Nephron progenitor cell (in vitro differentiated cells): ENCODE measurements at regions not wholly inside any gene's neighbourhood (a gene's known extent, or its start where the extent isn't known, plus 50 kb on each side); places are given as distances from the start of the nearest gene placed in this dataset.

Source experiments
- DNase-seq: peaks from one replicate; pipeline ENCODE4 v3.0.0; 2021
- H3K27ac Mint-ChIP-seq: 2 replicates; pipeline ENCODE4 v1.8.0; 2021; ENCODE audit warnings: mild to moderate bottlenecking, moderate library complexity, mixed read lengths
- H3K27me3 Mint-ChIP-seq: 2 replicates; pipeline ENCODE4 v1.8.0; 2021; ENCODE audit warnings: mild to moderate bottlenecking, low read depth, mixed read lengths; ENCODE audit not compliant: poor library complexity
- H3K36me3 Mint-ChIP-seq: 2 replicates; pipeline ENCODE4 v1.8.0; 2021; ENCODE audit warnings: low read depth, mixed read lengths
- H3K4me1 Mint-ChIP-seq: 2 replicates; pipeline ENCODE4 v1.8.0; 2021; ENCODE audit warnings: mixed read lengths
- H3K4me3 Mint-ChIP-seq: 2 replicates; pipeline ENCODE4 v1.8.0; 2021; ENCODE audit warnings: mild to moderate bottlenecking, moderate library complexity, mixed read lengths
- H3K9me3 Mint-ChIP-seq: 2 replicates; pipeline ENCODE4 v1.8.0; 2021; ENCODE audit warnings: mild to moderate bottlenecking, moderate library complexity, mixed read lengths
- TF ChIP-seq, protein P1 (sequence below): fragments of 200-600 bp; sonication (generic); IDR thresholded peaks from 2 replicates; pipeline ENCODE4 v1.5.0; 2021; ENCODE audit warnings: antibody characterized with exemption

DNA sequence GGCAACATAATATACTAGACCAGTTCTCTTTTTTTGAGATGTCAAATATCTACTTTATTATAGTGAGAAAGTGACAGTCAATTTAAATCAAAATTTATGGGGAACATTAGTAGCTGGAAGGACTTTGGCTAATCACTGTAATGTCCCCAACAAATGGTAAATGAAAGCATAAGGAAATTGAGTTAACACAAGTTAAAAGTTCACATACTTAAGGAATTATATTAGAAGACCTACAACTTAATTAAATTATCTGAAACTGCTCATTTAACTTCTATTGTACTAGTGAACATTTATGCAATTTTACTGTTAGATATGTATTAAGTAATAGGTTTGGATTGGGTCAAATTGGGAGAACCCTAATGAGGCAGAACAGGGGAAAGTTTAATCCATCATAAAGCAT is 160.3 kb upstream of the TENM3 start:
- Mint-ChIP-seq H3K9me3 (no peaks in the 10 kb centered on the region), H3K27me3 (peaks cover 5% of the 10 kb centered on the region), H3K27ac (no peak overlapping the region), H3K4me3 (no peak overlapping the region), H3K36me3 (no peaks in the 10 kb centered on the region), H3K4me1 (peaks cover 31% of the 10 kb centered on the region)
- no peak for DNase-seq
- TF ChIP-seq, protein P1, sequence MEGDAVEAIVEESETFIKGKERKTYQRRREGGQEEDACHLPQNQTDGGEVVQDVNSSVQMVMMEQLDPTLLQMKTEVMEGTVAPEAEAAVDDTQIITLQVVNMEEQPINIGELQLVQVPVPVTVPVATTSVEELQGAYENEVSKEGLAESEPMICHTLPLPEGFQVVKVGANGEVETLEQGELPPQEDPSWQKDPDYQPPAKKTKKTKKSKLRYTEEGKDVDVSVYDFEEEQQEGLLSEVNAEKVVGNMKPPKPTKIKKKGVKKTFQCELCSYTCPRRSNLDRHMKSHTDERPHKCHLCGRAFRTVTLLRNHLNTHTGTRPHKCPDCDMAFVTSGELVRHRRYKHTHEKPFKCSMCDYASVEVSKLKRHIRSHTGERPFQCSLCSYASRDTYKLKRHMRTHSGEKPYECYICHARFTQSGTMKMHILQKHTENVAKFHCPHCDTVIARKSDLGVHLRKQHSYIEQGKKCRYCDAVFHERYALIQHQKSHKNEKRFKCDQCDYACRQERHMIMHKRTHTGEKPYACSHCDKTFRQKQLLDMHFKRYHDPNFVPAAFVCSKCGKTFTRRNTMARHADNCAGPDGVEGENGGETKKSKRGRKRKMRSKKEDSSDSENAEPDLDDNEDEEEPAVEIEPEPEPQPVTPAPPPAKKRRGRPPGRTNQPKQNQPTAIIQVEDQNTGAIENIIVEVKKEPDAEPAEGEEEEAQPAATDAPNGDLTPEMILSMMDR: no peak

DNA sequence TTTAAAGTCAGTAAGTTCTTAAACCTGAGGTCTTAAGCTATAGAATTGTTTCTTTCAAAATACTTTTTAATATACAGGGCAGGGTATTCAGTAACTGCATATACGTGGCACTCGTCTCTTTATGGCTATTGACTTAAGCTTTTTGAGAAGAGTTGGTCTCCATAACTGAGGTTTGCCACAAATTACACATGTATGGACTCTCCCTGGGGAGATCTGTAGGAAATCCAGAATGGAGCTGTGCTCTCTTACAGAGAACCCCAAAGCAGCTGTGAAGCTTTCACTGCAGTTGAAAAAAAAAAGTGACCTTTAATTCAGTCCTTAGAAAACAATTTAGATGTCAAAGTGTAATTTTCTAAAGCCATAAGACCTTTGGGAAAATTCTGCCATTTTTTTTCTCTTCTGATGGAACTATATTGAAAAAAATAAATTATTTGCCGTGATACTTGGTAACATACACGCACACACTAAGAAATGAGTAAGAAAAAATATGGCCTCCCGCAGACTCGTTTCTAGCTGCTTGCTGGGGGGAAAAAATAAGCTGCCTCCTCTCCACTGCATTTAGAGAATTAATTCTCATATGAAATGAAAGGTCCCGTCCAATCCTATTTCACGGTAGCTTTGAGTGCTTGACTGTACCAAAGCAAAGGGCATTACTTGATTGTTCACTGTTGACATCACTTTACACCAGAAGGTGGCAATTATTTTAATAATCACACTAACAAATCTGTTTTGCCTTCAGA is 159.4 kb upstream of the TENM3 start:
- Mint-ChIP-seq H3K9me3 (no peaks in the 10 kb centered on the region), H3K4me3 (no peak overlapping the region), H3K36me3 (no peaks in the 10 kb centered on the region), H3K27me3 (peaks cover 5% of the 10 kb centered on the region), H3K4me1 (peaks cover 26% of the 10 kb centered on the region), H3K27ac (no peak overlapping the region)
- DNase-seq: no peak
- TF ChIP-seq, protein P1: no peak

DNA sequence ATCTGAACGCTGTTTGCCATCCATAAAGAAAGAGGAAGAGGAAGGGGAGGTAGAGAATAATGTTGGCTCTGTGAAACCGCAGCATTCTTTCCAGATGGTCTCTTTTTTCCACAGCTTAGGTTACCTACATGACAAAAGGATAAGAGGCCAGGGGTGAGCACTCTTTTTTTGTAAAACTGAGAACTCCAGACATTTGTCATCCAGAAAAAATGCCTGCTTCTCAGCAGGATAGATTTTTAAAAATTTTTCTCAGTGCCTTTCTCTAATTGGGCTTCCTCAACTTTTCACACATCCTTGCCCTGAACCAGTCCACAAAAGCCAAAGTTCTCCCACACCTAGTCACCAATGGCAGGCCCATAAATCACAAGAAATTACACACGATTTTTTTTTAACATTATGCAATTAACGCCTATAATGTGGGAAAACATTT is 158.1 kb upstream of the TENM3 start:
- H3K4me1 Mint-ChIP-seq: peaks cover 25% of the 10 kb centered on the region
- H3K27ac Mint-ChIP-seq: peak overlapping the region; percentile 64
- no peak overlapping the region for H3K4me3 Mint-ChIP-seq
- H3K36me3 Mint-ChIP-seq: no peaks in the 10 kb centered on the region
- TF ChIP-seq, protein P1: no peak
- peaks cover 5% of the 10 kb centered on the region for H3K27me3 Mint-ChIP-seq
- H3K9me3 Mint-ChIP-seq: no peaks in the 10 kb centered on the region
- no peak for DNase-seq

DNA sequence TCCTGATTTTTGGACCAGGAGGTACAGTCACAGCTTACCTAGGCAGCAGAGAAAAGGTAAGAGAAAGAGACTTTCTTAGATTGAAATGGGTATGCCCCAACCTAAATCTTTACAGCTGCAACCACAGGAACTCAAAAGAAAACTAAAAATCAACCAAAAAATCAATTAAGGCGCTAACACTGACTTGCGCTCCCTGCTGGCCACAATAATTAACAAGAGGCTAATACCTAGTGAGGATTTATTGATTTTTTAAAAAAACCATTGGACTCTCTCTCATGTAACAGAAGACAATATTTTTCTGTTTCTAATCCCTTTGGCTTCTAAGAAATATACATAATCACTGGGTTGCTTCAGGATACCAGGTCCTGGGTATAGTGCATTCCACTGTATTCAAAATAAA is 153.9 kb upstream of the TENM3 start:
- DNase-seq: peak; percentile 11
- H3K4me3 Mint-ChIP-seq: no peak overlapping the region
- no peak overlapping the region for H3K27ac Mint-ChIP-seq
- H3K9me3 Mint-ChIP-seq: no peaks in the 10 kb centered on the region
- peaks cover 43% of the 10 kb centered on the region for H3K4me1 Mint-ChIP-seq
- no peaks in the 10 kb centered on the region for H3K36me3 Mint-ChIP-seq
- H3K27me3 Mint-ChIP-seq: peaks cover 4% of the 10 kb centered on the region
- TF ChIP-seq, protein P1: peak; percentile 24

DNA sequence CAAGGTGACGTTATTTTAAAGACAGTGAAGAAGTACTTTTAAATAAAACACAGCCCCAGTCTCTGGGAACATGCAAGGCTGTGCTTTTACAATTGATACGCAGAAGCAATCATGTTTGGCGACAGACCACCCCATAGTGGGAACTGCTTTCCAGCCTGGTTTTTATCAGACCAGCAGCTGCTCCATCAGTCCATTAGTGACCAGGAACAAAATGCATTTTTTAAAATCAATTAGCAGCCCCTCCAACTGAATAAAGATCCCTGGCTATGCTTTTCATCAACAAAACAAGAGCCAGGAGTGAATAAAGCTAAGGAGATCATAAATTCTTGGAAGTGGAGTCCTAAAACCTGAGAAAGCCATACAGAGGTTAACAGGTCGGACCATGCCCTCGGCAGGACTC is 153.0 kb upstream of the TENM3 start:
- H3K4me1 Mint-ChIP-seq: peaks cover 36% of the 10 kb centered on the region
- DNase-seq: no peak
- TF ChIP-seq, protein P1: no peak
- no peak overlapping the region for H3K27ac Mint-ChIP-seq
- no peaks in the 10 kb centered on the region for H3K9me3 Mint-ChIP-seq
- no peaks in the 10 kb centered on the region for H3K36me3 Mint-ChIP-seq
- H3K4me3 Mint-ChIP-seq: no peak overlapping the region
- H3K27me3 Mint-ChIP-seq: peaks cover 4% of the 10 kb centered on the region

DNA sequence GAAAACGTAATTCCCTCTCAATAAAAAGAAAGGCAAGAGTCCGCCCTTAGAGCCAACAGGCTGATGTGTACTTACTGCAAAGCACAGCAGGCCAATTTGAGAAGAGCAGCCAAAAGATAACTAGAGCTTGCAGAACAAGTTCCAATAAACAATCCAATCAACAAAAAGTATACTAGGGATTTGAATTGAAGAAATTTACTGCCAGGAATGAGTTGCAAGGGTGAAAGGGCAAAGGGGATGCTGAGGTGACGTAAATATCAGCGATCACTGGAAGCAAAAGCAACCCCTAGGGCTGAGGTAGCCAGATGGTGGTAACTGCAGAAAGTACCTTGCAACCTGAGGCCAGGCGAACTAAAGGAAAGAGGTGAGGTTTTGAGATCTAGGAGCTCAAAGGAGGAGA is 152.1 kb upstream of the TENM3 start:
- no peak overlapping the region for H3K4me3 Mint-ChIP-seq
- H3K36me3 Mint-ChIP-seq: no peaks in the 10 kb centered on the region
- TF ChIP-seq, protein P1: no peak
- no peak overlapping the region for H3K27ac Mint-ChIP-seq
- DNase-seq: peak; percentile 14
- H3K27me3 Mint-ChIP-seq: peaks cover 4% of the 10 kb centered on the region
- no peaks in the 10 kb centered on the region for H3K9me3 Mint-ChIP-seq
- peaks cover 29% of the 10 kb centered on the region for H3K4me1 Mint-ChIP-seq
